ENCODE measurements at regions not wholly inside any gene's neighbourhood (a gene's known extent, or its start where the extent isn't known, plus 50 kb on each side); places are given as distances from the start of the nearest gene placed in this dataset.
"Not testable (repeated sequence)": the region's sequence is repeated elsewhere in the genome, so short reads cannot be mapped to it uniquely, and the experiment has no call there.

GRCh38 chr1:9466780-9467758 lies 72.2 kb upstream of the SLC25A33 start:
- no peak for DNase-seq (ENCODE audit: low read depth)

GRCh38 chr1:9469882-9470281 lies 69.4 kb upstream of the SLC25A33 start:
- not testable (repeated sequence) for DNase-seq (ENCODE audit: low read depth)

DNA sequence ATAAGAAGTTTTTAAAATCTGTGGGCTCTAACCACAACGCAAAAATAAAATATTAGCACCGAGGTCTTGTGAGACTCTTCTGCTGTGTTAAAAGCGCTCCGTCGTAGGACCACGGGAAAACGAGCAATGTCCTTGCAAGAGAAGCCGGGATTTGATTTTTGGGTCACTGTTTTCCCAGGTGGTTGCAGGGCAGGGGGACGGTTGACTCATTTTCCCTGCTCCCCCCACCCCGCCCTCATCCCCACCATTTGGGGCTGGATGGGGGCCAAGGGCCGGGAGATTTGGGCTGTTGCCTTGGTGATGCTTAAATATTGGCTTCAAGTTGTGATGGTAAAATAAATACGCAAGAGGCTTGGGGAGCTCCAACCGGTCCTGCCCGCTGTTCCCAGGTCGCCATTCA lies 67.6 kb upstream of the SLC25A33 start:
- no peak for DNase-seq (ENCODE audit: low read depth)

DNA sequence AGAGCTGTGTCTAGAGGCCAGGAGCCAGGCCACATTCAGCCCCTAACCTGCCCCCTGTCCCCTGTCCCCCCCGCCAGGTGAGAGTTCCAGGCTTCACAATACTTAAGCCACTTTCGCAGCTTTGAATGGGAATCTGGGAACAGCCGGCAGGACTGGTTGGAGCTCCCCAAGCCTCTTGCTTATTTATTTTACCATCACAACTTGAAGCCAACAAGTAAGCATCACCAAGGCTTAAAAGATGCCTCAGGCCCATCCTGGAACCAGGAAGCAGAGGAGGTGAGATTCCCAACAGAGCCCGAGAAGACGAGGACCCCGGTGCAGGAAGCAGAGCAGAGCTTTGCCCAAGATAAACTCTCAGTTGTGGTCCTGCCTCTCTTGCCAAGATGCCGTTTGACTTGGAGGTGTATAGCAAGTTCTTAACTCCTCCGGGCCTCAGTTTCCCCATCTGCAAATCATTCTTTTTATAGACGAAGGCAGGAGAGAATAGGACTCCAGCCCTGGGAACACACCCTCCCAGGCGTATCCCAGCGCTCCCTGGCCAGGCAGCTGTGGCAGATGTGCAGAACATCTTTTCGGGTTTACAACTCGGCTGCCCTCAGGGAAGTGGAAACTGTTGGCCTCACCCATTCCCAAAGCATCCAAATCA lies 66.8 kb upstream of the SLC25A33 start:
- no peak for DNase-seq (ENCODE audit: low read depth)

DNA sequence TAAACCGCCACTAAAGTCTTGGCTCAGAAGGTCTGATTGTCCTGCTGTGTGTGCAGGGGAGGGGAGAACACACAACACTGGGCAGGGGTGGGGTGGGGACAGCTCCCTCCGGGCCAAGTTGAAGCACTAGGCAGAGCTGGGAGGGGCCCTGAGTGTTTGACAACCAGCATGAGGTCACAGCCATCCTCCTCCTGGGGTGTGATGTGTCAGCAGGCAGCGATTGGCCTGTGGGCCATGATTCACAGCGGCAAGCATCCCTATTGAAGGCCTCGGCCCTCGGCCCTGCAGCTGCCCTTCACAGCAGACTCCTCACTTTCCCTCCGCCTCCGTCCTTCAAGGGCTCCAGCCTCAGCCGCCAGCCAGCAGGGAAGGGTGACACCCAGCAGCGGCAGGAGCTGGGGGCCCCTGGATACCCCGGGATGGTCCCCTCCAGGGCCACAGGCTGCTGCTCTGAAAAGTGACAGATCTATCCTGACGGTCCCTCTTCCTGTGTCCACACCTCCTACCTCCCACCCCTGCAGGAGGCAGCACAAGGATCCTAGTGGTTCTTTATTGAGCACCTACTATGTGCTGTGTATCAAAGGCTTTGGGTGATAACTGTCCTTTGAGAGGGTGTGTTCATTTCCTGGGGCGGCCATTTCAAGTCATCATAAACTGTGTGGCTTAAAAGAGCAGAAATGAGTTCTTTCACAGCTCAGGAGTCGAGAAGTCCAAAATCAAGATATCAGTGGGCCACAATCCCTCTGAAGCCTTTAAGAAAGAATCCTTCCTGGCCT lies 66.0 kb upstream of the SLC25A33 start:
- no peak for DNase-seq (ENCODE audit: low read depth)

- no peak for DNase-seq (ENCODE audit: low read depth)
These were observed 64.1 kb upstream of the SLC25A33 start for GRCh38 chr1:9475061-9475627.

GRCh38 chr1:9476790-9477463 lies 62.3 kb upstream of the SLC25A33 start:
- no peak for DNase-seq (ENCODE audit: low read depth)

DNA sequence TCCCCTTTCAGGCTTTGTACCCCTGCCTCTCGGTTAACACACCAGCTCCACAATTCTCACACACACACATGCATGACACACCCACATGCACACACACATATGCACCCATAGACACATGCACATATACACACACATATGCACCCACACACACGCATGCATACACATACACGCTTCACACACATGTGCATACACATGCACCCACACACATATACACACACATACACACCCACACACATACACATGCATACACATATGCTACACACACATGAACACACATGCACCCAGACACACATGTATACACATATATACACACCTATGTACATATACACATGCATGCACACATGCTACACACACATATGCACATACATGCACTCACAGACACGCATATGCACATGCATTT lies 61.7 kb upstream of the SLC25A33 start:
- DNase-seq (ENCODE audit: low read depth), result no peak

DNA sequence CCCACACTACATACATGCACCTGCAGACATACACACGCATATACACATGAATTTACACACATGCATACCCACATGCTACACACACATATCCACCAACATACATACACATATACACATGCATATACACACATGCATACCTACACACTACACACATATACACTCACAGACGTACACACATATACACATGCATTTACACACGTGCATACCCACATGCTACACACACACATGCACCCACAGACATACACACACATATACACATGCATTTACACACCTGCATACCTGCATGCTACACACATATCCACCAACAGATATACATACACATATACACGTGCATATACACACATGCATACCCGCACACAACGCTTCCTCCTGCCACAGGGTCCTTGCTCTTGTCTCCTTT lies 61.2 kb upstream of the SLC25A33 start:
- DNase-seq (ENCODE audit: low read depth), result no peak

- DNase-seq (ENCODE audit: low read depth), result no peak
These were observed 58.2 kb upstream of the SLC25A33 start for GRCh38 chr1:9481048-9481447.

- DNase-seq (ENCODE audit: low read depth), result no peak
These were observed 56.9 kb upstream of the SLC25A33 start for GRCh38 chr1:9482403-9482802.

GRCh38 chr1:9482816-9483572 lies 56.3 kb upstream of the SLC25A33 start:
- DNase-seq (ENCODE audit: low read depth), result no peak

- DNase-seq (ENCODE audit: low read depth), result no peak
These were observed 52.7 kb upstream of the SLC25A33 start for GRCh38 chr1:9486466-9487140.
